ENCODE measurements at regions not wholly inside any gene's neighbourhood (a gene's known extent, or its start where the extent isn't known, plus 50 kb on each side); places are given as distances from the start of the nearest gene placed in this dataset.
A peak's percentile ranks its signal among the peaks of the same experiment; 100 is the strongest.

- DNase-seq (ENCODE audit: low spot score), result no peak
These were observed 64.2 kb downstream of the GJA1 start for GRCh38 chr6:121499666-121500065.

- no peak for DNase-seq (ENCODE audit: low spot score)
These were observed 68.1 kb downstream of the GJA1 start for GRCh38 chr6:121503589-121503991.

- DNase-seq (ENCODE audit: low spot score), result no peak
These were observed 68.8 kb downstream of the GJA1 start for GRCh38 chr6:121504227-121504626.

GRCh38 chr6:121505284-121505683 lies 69.8 kb downstream of the GJA1 start:
- no peak for DNase-seq (ENCODE audit: low spot score)

- no peak for DNase-seq (ENCODE audit: low spot score)
These were observed 71.6 kb downstream of the GJA1 start for GRCh38 chr6:121506761-121507754.

GRCh38 chr6:121510568-121511177 lies 75.2 kb downstream of the GJA1 start:
- peak; percentile 40 for DNase-seq (ENCODE audit: low spot score)

- peak; percentile 30 for DNase-seq (ENCODE audit: low spot score)
These were observed 80.3 kb downstream of the GJA1 start for GRCh38 chr6:121515630-121516265.

- no peak for DNase-seq (ENCODE audit: low spot score)
These were observed 80.9 kb downstream of the GJA1 start for GRCh38 chr6:121516331-121516730.

GRCh38 chr6:121520337-121521163 lies 85.1 kb downstream of the GJA1 start:
- DNase-seq (ENCODE audit: low spot score), result no peak

GRCh38 chr6:121521164-121521555 lies 85.7 kb downstream of the GJA1 start:
- DNase-seq (ENCODE audit: low spot score), result no peak

GRCh38 chr6:121522265-121522664 lies 86.8 kb downstream of the GJA1 start:
- no peak for DNase-seq (ENCODE audit: low spot score)

GRCh38 chr6:121522771-121523386 lies 87.4 kb downstream of the GJA1 start:
- no peak for DNase-seq (ENCODE audit: low spot score)

GRCh38 chr6:121523628-121524027 lies 88.2 kb downstream of the GJA1 start:
- DNase-seq (ENCODE audit: low spot score), result no peak

- no peak for DNase-seq (ENCODE audit: low spot score)
These were observed 90.8 kb downstream of the GJA1 start for GRCh38 chr6:121526282-121526681.

- no peak for DNase-seq (ENCODE audit: low spot score)
These were observed 96.3 kb downstream of the GJA1 start for GRCh38 chr6:121531658-121532169.

- peak; percentile 21 for DNase-seq (ENCODE audit: low spot score)
These were observed 97.9 kb downstream of the GJA1 start for GRCh38 chr6:121533321-121533841.

- no peak for DNase-seq (ENCODE audit: low spot score)
These were observed 100.3 kb downstream of the GJA1 start for GRCh38 chr6:121535777-121536176.

- DNase-seq (ENCODE audit: low spot score), result no peak
These were observed 100.9 kb downstream of the GJA1 start for GRCh38 chr6:121536345-121536744.

- no peak for DNase-seq (ENCODE audit: low spot score)
These were observed 104.0 kb downstream of the GJA1 start for GRCh38 chr6:121539439-121539838.

GRCh38 chr6:121540210-121540609 lies 104.8 kb downstream of the GJA1 start:
- DNase-seq (ENCODE audit: low spot score), result no peak

GRCh38 chr6:121544691-121545090 lies 109.2 kb downstream of the GJA1 start:
- DNase-seq (ENCODE audit: low spot score), result no peak
